Suprapubic skin (tissue), 4 donors: ENCODE measurements at regions not wholly inside any gene's neighbourhood (a gene's known extent, or its start where the extent isn't known, plus 50 kb on each side); places are given as distances from the start of the nearest gene placed in this dataset.

Experiments used
- CTCF ChIP-seq, 2 donors: fragments of 200-600 bp in 1 of 2; fragments of 450-650 bp in 1 of 2; sonication (generic) in 1 of 2; IDR thresholded peaks; one replicate each; pipeline ENCODE4 v1.5.1; 2016 to 2019; ENCODE audit warnings: antibody characterized with exemption in 2 of 2, mild to moderate bottlenecking in 1 of 2, moderate library complexity in 1 of 2
- POLR2A ChIP-seq, 2 donors: fragments of 450-650 bp; IDR thresholded peaks; one replicate each; pipeline ENCODE4 v1.6.1; 2017; ENCODE audit warnings: antibody characterized with exemption in 2 of 2, mild to moderate bottlenecking in 2 of 2, moderate library complexity in 2 of 2
- POLR2AphosphoS5 ChIP-seq, 3 donors: sonication (generic); formaldehyde crosslinking; IDR thresholded peaks; one replicate each; pipeline ENCODE4 v1.6.1; 2017; ENCODE audit warnings: antibody characterized with exemption in 3 of 3

GRCh38 chr9:94173632-94174031 lies 85.5 kb upstream of the ZNF169 start:
- TF ChIP-seq CTCF (IDR thresholded peaks at IDR 0.05) (no peak), POLR2A (IDR thresholded peaks at IDR 0.05) (no peak), POLR2AphosphoS5 (IDR thresholded peaks at IDR 0.05) (no peak)
